ENCODE measurements at regions not wholly inside any gene's neighbourhood (a gene's known extent, or its start where the extent isn't known, plus 50 kb on each side); places are given as distances from the start of the nearest gene placed in this dataset.
"Not testable (repeated sequence)": the region's sequence is repeated elsewhere in the genome, so short reads cannot be mapped to it uniquely, and the experiment has no call there.

DNA sequence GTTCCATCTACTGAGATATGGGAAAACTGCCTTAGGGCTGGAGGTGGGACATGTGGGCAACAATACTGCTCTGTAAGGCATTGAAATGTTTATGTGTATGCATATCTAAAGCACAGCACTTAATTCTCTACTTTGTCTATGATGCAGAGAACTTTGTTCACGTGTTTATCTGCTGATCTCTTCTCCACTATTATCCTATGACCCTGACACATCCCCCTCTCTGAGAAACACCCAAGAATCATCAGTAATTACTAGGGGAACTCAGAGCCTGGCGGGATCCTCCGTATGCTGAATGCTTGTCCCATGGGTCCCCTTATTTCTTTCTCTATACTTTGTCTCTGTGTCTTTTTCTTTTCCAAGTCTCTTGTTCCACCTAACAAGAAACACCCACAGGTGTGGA is 63.8 kb downstream of the OR4A15 start:
- TF ChIP-seq, protein P1, sequence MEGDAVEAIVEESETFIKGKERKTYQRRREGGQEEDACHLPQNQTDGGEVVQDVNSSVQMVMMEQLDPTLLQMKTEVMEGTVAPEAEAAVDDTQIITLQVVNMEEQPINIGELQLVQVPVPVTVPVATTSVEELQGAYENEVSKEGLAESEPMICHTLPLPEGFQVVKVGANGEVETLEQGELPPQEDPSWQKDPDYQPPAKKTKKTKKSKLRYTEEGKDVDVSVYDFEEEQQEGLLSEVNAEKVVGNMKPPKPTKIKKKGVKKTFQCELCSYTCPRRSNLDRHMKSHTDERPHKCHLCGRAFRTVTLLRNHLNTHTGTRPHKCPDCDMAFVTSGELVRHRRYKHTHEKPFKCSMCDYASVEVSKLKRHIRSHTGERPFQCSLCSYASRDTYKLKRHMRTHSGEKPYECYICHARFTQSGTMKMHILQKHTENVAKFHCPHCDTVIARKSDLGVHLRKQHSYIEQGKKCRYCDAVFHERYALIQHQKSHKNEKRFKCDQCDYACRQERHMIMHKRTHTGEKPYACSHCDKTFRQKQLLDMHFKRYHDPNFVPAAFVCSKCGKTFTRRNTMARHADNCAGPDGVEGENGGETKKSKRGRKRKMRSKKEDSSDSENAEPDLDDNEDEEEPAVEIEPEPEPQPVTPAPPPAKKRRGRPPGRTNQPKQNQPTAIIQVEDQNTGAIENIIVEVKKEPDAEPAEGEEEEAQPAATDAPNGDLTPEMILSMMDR (IDR thresholded peaks at IDR 0.05; ENCODE audit: low read depth, low read length): not testable (repeated sequence)
- TF ChIP-seq EZH2phosphoT487 (IDR thresholded peaks at IDR 0.05; ENCODE audit: low read depth): not testable (repeated sequence)
